Astrocyte of the cerebellum (primary cell): ENCODE measurements at regions not wholly inside any gene's neighbourhood (a gene's known extent, or its start where the extent isn't known, plus 50 kb on each side); places are given as distances from the start of the nearest gene placed in this dataset.

ENCODE experiments used
- DNase-seq: peaks from one replicate; pipeline ENCODE4 v3.0.0-alpha.2; 2011; ENCODE audit warnings: low read depth
- H3K4me3 ChIP-seq: 2 replicates; pipeline ENCODE4 v1.5.1; 2011; ENCODE audit warnings: mild to moderate bottlenecking, low read depth, low read length, moderate library complexity
- CTCF ChIP-seq: IDR thresholded peaks from 2 replicates; pipeline ENCODE4 v1.5.1; 2012; ENCODE audit warnings: low read length, low read depth, moderate library complexity, mild to moderate bottlenecking; ENCODE audit errors: missing control alignments
- in situ Hi-C: cut with HindIII; loops from 2 replicates; pipeline ENCODE4 v1.10.0; 2017; ENCODE audit warnings: low sequenced_read_pairs

- in situ Hi-C loops, result no loop called here
Observed at GRCh38 chr13:73141292-73141771, 82.5 kb downstream of the KLF5 start.

GRCh38 chr13:73140801-73141200 is 82.0 kb downstream of the KLF5 start:
- in situ Hi-C loops, result no loop called here
- H3K4me3 ChIP-seq, result no peak overlapping the region
- no peak for TF ChIP-seq CTCF

More at GRCh38 chr13:73141292-73141771, 82.5 kb downstream of the KLF5 start:
- DNase-seq, result peak; percentile 11
- no peak overlapping the region for H3K4me3 ChIP-seq
- no peak for TF ChIP-seq CTCF

GRCh38 chr13:73138638-73139491 is 80.1 kb downstream of the KLF5 start:
- in situ Hi-C loops, result no loop called here
- no peak overlapping the region for H3K4me3 ChIP-seq
- no peak for DNase-seq
- TF ChIP-seq CTCF, result no peak

More at GRCh38 chr13:73140801-73141200, 82.0 kb downstream of the KLF5 start:
- DNase-seq, result no peak

- no peak for DNase-seq
- in situ Hi-C loops, result no loop called here
- H3K4me3 ChIP-seq, result no peak overlapping the region
- TF ChIP-seq CTCF, result no peak
Observed at GRCh38 chr13:73138276-73138637, 79.5 kb downstream of the KLF5 start.

GRCh38 chr13:73136776-73137175 is 78.0 kb downstream of the KLF5 start:
- no peak overlapping the region for H3K4me3 ChIP-seq
- in situ Hi-C loops, result no loop called here
- TF ChIP-seq CTCF, result no peak
- no peak for DNase-seq

GRCh38 chr13:73133531-73133930 is 74.7 kb downstream of the KLF5 start:
- in situ Hi-C loops, result no loop called here
- no peak for DNase-seq
- H3K4me3 ChIP-seq, result no peak overlapping the region
- no peak for TF ChIP-seq CTCF
